ENCODE measurements at regions not wholly inside any gene's neighbourhood (a gene's known extent, or its start where the extent isn't known, plus 50 kb on each side); places are given as distances from the start of the nearest gene placed in this dataset.
A peak's percentile ranks its signal among the peaks of the same experiment; 100 is the strongest.

- TF ChIP-seq, protein P1, sequence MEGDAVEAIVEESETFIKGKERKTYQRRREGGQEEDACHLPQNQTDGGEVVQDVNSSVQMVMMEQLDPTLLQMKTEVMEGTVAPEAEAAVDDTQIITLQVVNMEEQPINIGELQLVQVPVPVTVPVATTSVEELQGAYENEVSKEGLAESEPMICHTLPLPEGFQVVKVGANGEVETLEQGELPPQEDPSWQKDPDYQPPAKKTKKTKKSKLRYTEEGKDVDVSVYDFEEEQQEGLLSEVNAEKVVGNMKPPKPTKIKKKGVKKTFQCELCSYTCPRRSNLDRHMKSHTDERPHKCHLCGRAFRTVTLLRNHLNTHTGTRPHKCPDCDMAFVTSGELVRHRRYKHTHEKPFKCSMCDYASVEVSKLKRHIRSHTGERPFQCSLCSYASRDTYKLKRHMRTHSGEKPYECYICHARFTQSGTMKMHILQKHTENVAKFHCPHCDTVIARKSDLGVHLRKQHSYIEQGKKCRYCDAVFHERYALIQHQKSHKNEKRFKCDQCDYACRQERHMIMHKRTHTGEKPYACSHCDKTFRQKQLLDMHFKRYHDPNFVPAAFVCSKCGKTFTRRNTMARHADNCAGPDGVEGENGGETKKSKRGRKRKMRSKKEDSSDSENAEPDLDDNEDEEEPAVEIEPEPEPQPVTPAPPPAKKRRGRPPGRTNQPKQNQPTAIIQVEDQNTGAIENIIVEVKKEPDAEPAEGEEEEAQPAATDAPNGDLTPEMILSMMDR (conservative IDR thresholded peaks at IDR 0.05; ENCODE audit: control insufficient read depth, insufficient read depth, low read depth, low read length): no peak
- DNase-seq (ENCODE audit: low read depth): peak; percentile 92
- H3K4me3 ChIP-seq (ENCODE audit: control insufficient read depth, low read depth, low read length): no peak overlapping the region
Observed at GRCh38 chr2:118530976-118531375, 316.5 kb downstream of the EN1 start.

- no peak for DNase-seq (ENCODE audit: low read depth)
- H3K4me3 ChIP-seq (ENCODE audit: control insufficient read depth, low read depth, low read length): no peak overlapping the region
- TF ChIP-seq, protein P1 (conservative IDR thresholded peaks at IDR 0.05; ENCODE audit: control insufficient read depth, insufficient read depth, low read depth, low read length): no peak
Observed at GRCh38 chr2:118529908-118530599, 317.4 kb downstream of the EN1 start.

- H3K4me3 ChIP-seq (ENCODE audit: control insufficient read depth, low read depth, low read length): no peak overlapping the region
- TF ChIP-seq, protein P1 (conservative IDR thresholded peaks at IDR 0.05; ENCODE audit: control insufficient read depth, insufficient read depth, low read depth, low read length): no peak
- peak; percentile 17 for DNase-seq (ENCODE audit: low read depth)
Observed at GRCh38 chr2:118527571-118527970, 319.9 kb downstream of the EN1 start.

DNA sequence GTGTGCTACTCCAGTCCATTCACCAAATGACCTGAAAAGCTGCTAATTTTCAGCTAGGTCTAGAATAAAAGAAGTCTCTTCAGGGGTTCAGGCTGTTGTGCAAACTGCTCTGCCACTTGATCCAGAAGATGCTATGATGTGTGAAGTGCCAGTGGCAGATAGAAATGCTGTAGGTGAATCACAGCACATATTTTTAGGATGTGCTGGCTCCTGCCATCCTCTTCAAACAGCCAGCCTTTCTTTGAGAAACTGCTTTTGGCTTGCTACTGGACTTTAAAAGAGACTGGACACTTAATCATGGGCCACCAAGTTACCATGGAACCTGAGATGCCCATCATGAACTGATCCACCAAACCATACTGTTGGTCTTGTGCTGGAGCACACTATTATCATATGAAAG is 322.1 kb downstream of the EN1 start:
- H3K4me3 ChIP-seq (ENCODE audit: control insufficient read depth, low read depth, low read length): no peak overlapping the region
- TF ChIP-seq, protein P1 (conservative IDR thresholded peaks at IDR 0.05; ENCODE audit: control insufficient read depth, insufficient read depth, low read depth, low read length): no peak
- no peak for DNase-seq (ENCODE audit: low read depth)

- H3K4me3 ChIP-seq (ENCODE audit: control insufficient read depth, low read depth, low read length): no peak overlapping the region
- TF ChIP-seq, protein P1 (conservative IDR thresholded peaks at IDR 0.05; ENCODE audit: control insufficient read depth, insufficient read depth, low read depth, low read length): no peak
- DNase-seq (ENCODE audit: low read depth): no peak
Observed at GRCh38 chr2:118524911-118525310, 322.5 kb downstream of the EN1 start.

DNA sequence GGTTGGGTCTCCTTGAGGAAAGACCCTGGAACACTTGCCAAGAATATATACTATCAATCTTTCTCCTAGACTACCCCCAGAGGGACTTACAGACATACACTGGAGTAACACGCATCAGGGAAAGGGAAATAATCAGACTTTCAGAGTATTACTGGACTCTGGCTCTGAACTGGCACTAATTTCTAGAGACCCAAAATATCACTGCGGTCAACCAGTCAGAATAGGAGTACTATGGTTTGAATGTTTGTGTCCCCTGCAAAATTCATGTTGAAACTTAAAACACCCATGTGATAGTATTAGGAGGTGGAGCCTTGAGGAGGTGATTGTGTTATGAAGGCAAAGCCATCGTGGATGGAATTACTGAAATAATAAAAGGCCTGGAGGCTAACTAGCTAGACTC is 323.7 kb downstream of the EN1 start:
- H3K4me3 ChIP-seq (ENCODE audit: control insufficient read depth, low read depth, low read length): no peak overlapping the region
- TF ChIP-seq, protein P1 (conservative IDR thresholded peaks at IDR 0.05; ENCODE audit: control insufficient read depth, insufficient read depth, low read depth, low read length): no peak
- no peak for DNase-seq (ENCODE audit: low read depth)

Measured in fibroblast of mammary gland (primary cell).